ENCODE measurements at regions not wholly inside any gene's neighbourhood (a gene's known extent, or its start where the extent isn't known, plus 50 kb on each side); places are given as distances from the start of the nearest gene placed in this dataset.
A peak's percentile ranks its signal among the peaks of the same experiment; 100 is the strongest.
"Not testable (repeated sequence)": the region's sequence is repeated elsewhere in the genome, so short reads cannot be mapped to it uniquely, and the experiment has no call there.

GRCh38 chrX:131677655-131678628 is 134.1 kb downstream of the OR13H1 start:
- Histone ChIP-seq H3K36me3 (no peaks in the 10 kb centered on the region), H3K27ac (no peak overlapping the region), H3K27me3 (peaks cover 0 to 50% (median 0%) of the 10 kb centered on the region in 7 donors), H3K4me1 (no peaks in the 10 kb centered on the region), H3K9me3 (no peaks in the 10 kb centered on the region), H3K4me3 (no peak overlapping the region)
- peak in 1 of 2 donors; percentile 11 for DNase-seq
- 38 to 40% methylated on average over 16 to 20 of the region's 20 CpGs for WGBS, 2 donors
- intact Hi-C loops (cut with DNase I): loop anchor here in 2 of 10 donors (5.0 kb wide), 1 partner anchor 701 kb away; no protein-coding TSS in a partner anchor
- peak in 1 of 8 donors; percentile 34 for ATAC-seq
- peak; percentile 19 to 69 (median 45) for TF ChIP-seq CTCF (IDR thresholded peaks at IDR 0.05)

GRCh38 chrX:131682735-131683134 is 138.9 kb downstream of the OR13H1 start:
- H3K4me3 ChIP-seq; ATAC-seq; intact Hi-C loops (cut with DNase I); H3K27ac ChIP-seq; H3K4me1 ChIP-seq; H3K9me3 ChIP-seq; DNase-seq; H3K36me3 ChIP-seq: not testable (repeated sequence)
- peaks cover 0 to 66% (median 0%) of the 10 kb centered on the region in 7 donors for H3K27me3 ChIP-seq
- 88 to 96% methylated on average over 1 of the region's 1 CpG for WGBS, 2 donors

- ATAC-seq: no peak
- peaks cover 0 to 9% (median 0%) of the 10 kb centered on the region in 11 donors for H3K9me3 ChIP-seq
- intact Hi-C loops (cut with DNase I): no loop called here
- H3K27ac ChIP-seq: no peak overlapping the region
- TF ChIP-seq CTCF (IDR thresholded peaks at IDR 0.05): no peak
- no peaks in the 10 kb centered on the region for H3K4me1 ChIP-seq
- H3K4me3 ChIP-seq: no peak overlapping the region
- no peak for DNase-seq
- no peaks in the 10 kb centered on the region for H3K36me3 ChIP-seq
- H3K27me3 ChIP-seq: peaks cover 0 to 91% (median 0%) of the 10 kb centered on the region in 7 donors
Measured at GRCh38 chrX:131693359-131693758, 149.5 kb downstream of the OR13H1 start.

- peaks cover 0 to 68% (median 0%) of the 10 kb centered on the region in 7 donors for H3K27me3 ChIP-seq
- H3K36me3 ChIP-seq; H3K4me3 ChIP-seq; intact Hi-C loops (cut with DNase I); H3K27ac ChIP-seq; H3K9me3 ChIP-seq; H3K4me1 ChIP-seq; ATAC-seq; DNase-seq: not testable (repeated sequence)
- 96 to 98% methylated on average over 3 of the region's 3 CpGs for WGBS, 2 donors
Measured at GRCh38 chrX:131696989-131697388, 153.1 kb downstream of the OR13H1 start.

- peak overlapping the region in 2 of 10 donors; percentile 12 to 76 for H3K27ac ChIP-seq
- peaks cover 0 to 6% (median 0%) of the 10 kb centered on the region in 9 donors for H3K4me1 ChIP-seq
- WGBS, 2 donors: 92 to 93% methylated on average over 6 of the region's 6 CpGs
- DNase-seq: no peak
- H3K27me3 ChIP-seq: peaks cover 0 to 10% (median 0%) of the 10 kb centered on the region in 7 donors
- peak overlapping the region in 3 of 10 donors; percentile 36 to 55 (median 49) for H3K4me3 ChIP-seq
- no peak for TF ChIP-seq CTCF (IDR thresholded peaks at IDR 0.05)
- intact Hi-C loops (cut with DNase I): no loop called here
- no peak for ATAC-seq
- H3K36me3 ChIP-seq: no peaks in the 10 kb centered on the region
- H3K9me3 ChIP-seq: no peaks in the 10 kb centered on the region
Measured at GRCh38 chrX:131703646-131704045, 159.8 kb downstream of the OR13H1 start.
